IMR-90 (cell line): ENCODE measurements at regions not wholly inside any gene's neighbourhood (a gene's known extent, or its start where the extent isn't known, plus 50 kb on each side); places are given as distances from the start of the nearest gene placed in this dataset.
A peak's percentile ranks its signal among the peaks of the same experiment; 100 is the strongest.

Experiments used
- ATAC-seq: fragments of 200-7000 bp; cut with Tn5 transposase; 2 replicates; pipeline ENCODE4 v1.9.1; 2020; ENCODE audit warnings: low read depth, mild to moderate bottlenecking, moderate library complexity
- BruUV-seq: library from RNA; stranded (reverse); fragments of 400-500 nt; replicated peaks from 2 replicates; lab custom pipeline; 2021; lab: Mats Ljungman, UMichigan
- CTCF ChIA-PET: fragments of 300-600 bp; formaldehyde crosslinking; extraction: SDS; loops from one replicate; lab custom pipeline; 2021; ENCODE audit warnings: antibody characterized with exemption; lab: Yijun Ruan, JAX
- POLR2A ChIA-PET: fragments of 300-600 bp; sonication (Branson Sonifier 250); formaldehyde crosslinking; loops from one replicate; lab custom pipeline; 2022; ENCODE audit warnings: antibody characterized with exemption; ENCODE audit not compliant: unreplicated experiment; lab: Charles Lee
- DNase-seq: peaks from one replicate; pipeline ENCODE4 v3.0.0; 2013
- H2AFZ ChIP-seq: replicated peaks from 2 replicates; pipeline ENCODE3; 2013; ENCODE audit warnings: low read length, mild to moderate bottlenecking; ENCODE audit not compliant: poor library complexity
- H2AK5ac ChIP-seq: 2 replicates; pipeline ENCODE4 v1.6.1; 2013; ENCODE audit warnings: low read depth, low read length, inconsistent platforms
- H2AK9ac ChIP-seq: replicated peaks from 2 replicates; pipeline ENCODE3; 2013; ENCODE audit warnings: mild to moderate bottlenecking, low read depth, low read length, moderate library complexity; ENCODE audit not compliant: poor library complexity
- H2BK120ac ChIP-seq: 2 replicates; pipeline ENCODE4 v1.6.1; 2013; ENCODE audit warnings: low read depth, low read length, inconsistent platforms
- H2BK15ac ChIP-seq: 3 replicates; pipeline ENCODE4 v1.6.1; 2013; ENCODE audit warnings: low read depth, low read length, inconsistent platforms
- H2BK20ac ChIP-seq: 2 replicates; pipeline ENCODE4 v1.6.1; 2013; ENCODE audit warnings: low read depth, mild to moderate bottlenecking, inconsistent platforms, low read length, moderate library complexity
- H2BK5ac ChIP-seq: 2 replicates; pipeline ENCODE4 v1.6.1; 2013; ENCODE audit warnings: mild to moderate bottlenecking, low read depth, low read length, inconsistent platforms; ENCODE audit not compliant: poor library complexity, severe bottlenecking
- H3K14ac ChIP-seq: replicated peaks from 2 replicates; pipeline ENCODE4 v1.6.1; 2013; ENCODE audit warnings: low read depth, low read length, inconsistent platforms
- H3K18ac ChIP-seq: 2 replicates; pipeline ENCODE4 v1.6.1; 2013; ENCODE audit warnings: low read depth, low read length, control low read depth
- H3K23ac ChIP-seq: 2 replicates; pipeline ENCODE4 v1.6.1; 2013; ENCODE audit warnings: low read depth, low read length, inconsistent platforms
- H3K27ac ChIP-seq: 2 replicates; pipeline ENCODE4 v1.5.1; 2013; ENCODE audit warnings: mild to moderate bottlenecking, control low read depth, low read length; ENCODE audit not compliant: insufficient read depth
- H3K27me3 ChIP-seq: 2 replicates; pipeline ENCODE4 v1.6.1; 2013; ENCODE audit warnings: low read length; ENCODE audit not compliant: control insufficient read depth, insufficient read depth
- H3K36me3 ChIP-seq: 2 replicates; pipeline ENCODE4 v1.6.1; 2013; ENCODE audit warnings: low read length, mixed read lengths; ENCODE audit not compliant: control insufficient read depth, insufficient read depth
- H3K4ac ChIP-seq: 2 replicates; pipeline ENCODE4 v1.6.1; 2013; ENCODE audit warnings: low read depth, low read length, inconsistent platforms
- H3K4me1 ChIP-seq: 2 replicates; pipeline ENCODE4 v1.6.1; 2013; ENCODE audit warnings: low read length, mixed read lengths; ENCODE audit not compliant: control insufficient read depth, insufficient read depth
- H3K4me2 ChIP-seq: 2 replicates; pipeline ENCODE4 v1.6.1; 2013; ENCODE audit warnings: low read depth, mild to moderate bottlenecking, control low read depth, low read length, moderate library complexity
- H3K4me3 ChIP-seq: 2 replicates; pipeline ENCODE4 v1.5.1; 2013; ENCODE audit warnings: low read depth, mild to moderate bottlenecking, control low read depth, low read length, moderate library complexity; ENCODE audit not compliant: insufficient read depth
- H3K56ac ChIP-seq: 2 replicates; pipeline ENCODE4 v1.6.1; 2013; ENCODE audit warnings: low read length, inconsistent platforms; ENCODE audit not compliant: insufficient read depth; ENCODE audit errors: extremely low read depth
- H3K79me1 ChIP-seq, 2 experiments: 2 replicates each; pipeline ENCODE4 v1.6.1; 2013; ENCODE audit warnings: low read length in 2 of 2, inconsistent platforms in 1 of 2, low read depth in 1 of 2
- H3K9ac ChIP-seq: 2 replicates; pipeline ENCODE4 v1.6.1; 2013; ENCODE audit warnings: low read depth, low read length, control low read depth
- H3K9me1 ChIP-seq: 2 replicates; pipeline ENCODE4 v1.6.1; 2013; ENCODE audit warnings: low read length, inconsistent platforms; ENCODE audit not compliant: insufficient read depth
- H3K9me3 ChIP-seq: 2 replicates; pipeline ENCODE4 v1.6.1; 2013; ENCODE audit warnings: low read length; ENCODE audit not compliant: control insufficient read depth, insufficient read depth
- H4K20me1 ChIP-seq: 2 replicates; pipeline ENCODE4 v1.6.1; 2013; ENCODE audit warnings: low read length, inconsistent platforms; ENCODE audit not compliant: insufficient read depth
- H4K5ac ChIP-seq: 2 replicates; pipeline ENCODE4 v1.6.1; 2013; ENCODE audit warnings: mild to moderate bottlenecking, low read depth, low read length, control low read depth
- H4K8ac ChIP-seq, 2 experiments: 2 replicates each; pipeline ENCODE4 v1.6.1; 2013; ENCODE audit warnings: low read depth in 2 of 2, low read length in 2 of 2, control low read depth in 1 of 2, inconsistent platforms in 1 of 2
- H4K91ac ChIP-seq: 2 replicates; pipeline ENCODE4 v1.6.1; 2013; ENCODE audit warnings: low read depth, low read length, inconsistent platforms; ENCODE audit not compliant: insufficient read depth
- MAFK ChIP-seq: IDR thresholded peaks from 2 replicates; pipeline ENCODE4 v1.6.1; 2012; ENCODE audit warnings: low read depth, low read length, improper control_type of control experiment
- RCOR1 ChIP-seq: IDR thresholded peaks from 2 replicates; pipeline ENCODE4 v1.6.1; 2012; ENCODE audit warnings: mild to moderate bottlenecking, low read length, improper control_type of control experiment; ENCODE audit not compliant: insufficient replicate concordance
- WGBS, 2 experiments: methylation state at CpG; one replicate each; pipeline versions ENCODE4 v1.1.5 to v1.1.7; 2013; ENCODE audit warnings: missing lambda C conversion rate in 2 of 2; ENCODE audit not compliant: insufficient read length in 1 of 2; ENCODE audit errors: extremely low coverage in 2 of 2; 5-methylcytosine and 5-hydroxymethylcytosine counted together
- dilution Hi-C: fragments of 300-500 bp; cut with HindIII; formaldehyde crosslinking; loops from one replicate; pipeline ENCODE4 v1.14.3; 2018; ENCODE audit warnings: low sequenced_read_pairs; ENCODE audit not compliant: unreplicated experiment
- in situ Hi-C: fragments of 300-500 bp; cut with MboI; formaldehyde crosslinking; loops from 3 replicates; pipeline ENCODE4 v1.14.3; 2019; ENCODE audit warnings: low sequenced_read_pairs, inconsistent platforms, mixed read lengths
- intact Hi-C: fragments of 100-400 bp; cut with micrococcal nuclease; formaldehyde crosslinking; loops from 2 replicates; pipeline ENCODE4 v1.10.0; 2022

- no TSS peak for BruUV-seq
- no peak for TF ChIP-seq RCOR1
- TF ChIP-seq MAFK = peak; percentile 64; the same call in 1 of the 2 replicates
- POLR2A ChIA-PET = no interaction called here
Measured at GRCh38 chr1:88134983-88135921, 548.8 kb upstream of the PKN2 start.

More at GRCh38 chr1:88134983-88135921, 548.8 kb upstream of the PKN2 start:
- H2BK5ac ChIP-seq = no peak overlapping the region
- H3K79me1 ChIP-seq = no peaks in the 10 kb centered on the region
- no peak overlapping the region for H4K91ac ChIP-seq
- H2BK15ac ChIP-seq = no peak overlapping the region
- H3K9me1 ChIP-seq = no peaks in the 10 kb centered on the region
- H3K23ac ChIP-seq = no peak overlapping the region
- H3K4me3 ChIP-seq = no peak overlapping the region
- no peak overlapping the region for H2BK120ac ChIP-seq
- H3K4ac ChIP-seq = no peak overlapping the region
- in situ Hi-C loops (no loop called here), intact Hi-C loops (no loop called here), dilution Hi-C loops (no loop called here)
- DNase-seq (no peak), ATAC-seq (no peak)
- no peak overlapping the region for H2AFZ ChIP-seq
- no peak overlapping the region for H3K18ac ChIP-seq
- no peak overlapping the region for H4K8ac ChIP-seq
- no peak overlapping the region for H3K4me2 ChIP-seq
- no peak overlapping the region for H3K27ac ChIP-seq
- no peaks in the 10 kb centered on the region for H3K4me1 ChIP-seq
- CTCF ChIA-PET = no interaction called here
- no peak overlapping the region for H3K56ac ChIP-seq
- H4K5ac ChIP-seq = no peak overlapping the region
- no peaks in the 10 kb centered on the region for H3K36me3 ChIP-seq
- H3K9ac ChIP-seq = no peak overlapping the region
- no CpG with 5 or more reads among the region's 7 CpGs for WGBS, 2 experiments
- H2AK5ac ChIP-seq = no peak overlapping the region
- no peak overlapping the region for H3K14ac ChIP-seq
- no peak overlapping the region for H2BK20ac ChIP-seq
- H3K27me3 ChIP-seq = no peaks in the 10 kb centered on the region
- H3K9me3 ChIP-seq = no peaks in the 10 kb centered on the region
- H4K20me1 ChIP-seq = no peaks in the 10 kb centered on the region
- H2AK9ac ChIP-seq = no peak overlapping the region
